ENCODE measurements at regions not wholly inside any gene's neighbourhood (a gene's known extent, or its start where the extent isn't known, plus 50 kb on each side); places are given as distances from the start of the nearest gene placed in this dataset.

- ChIA-PET POLR2A (ENCODE audit: low non-redundant PET) (no interaction called here), CTCF (no interaction called here)
- H3K27ac ChIP-seq: no peak overlapping the region
- no peak for DNase-seq (ENCODE audit: low spot score)
- TF ChIP-seq CTCF (conservative IDR thresholded peaks at IDR 0.05; ENCODE audit: low read depth): no peak
Observed at GRCh38 chr6:91310178-91310577, 723.3 kb upstream of the MAP3K7 start.

- ChIA-PET POLR2A (ENCODE audit: low non-redundant PET) (no interaction called here), CTCF (interaction anchor here (0.6 kb wide), 1 partner anchor 611 kb away, joined by 3 read pairs; no protein-coding TSS in a partner anchor)
- no peak overlapping the region for H3K27ac ChIP-seq
- TF ChIP-seq CTCF (conservative IDR thresholded peaks at IDR 0.05; ENCODE audit: low read depth): no peak
- no peak for DNase-seq (ENCODE audit: low spot score)
Observed at GRCh38 chr6:91305755-91306154, 718.9 kb upstream of the MAP3K7 start.

GRCh38 chr6:91304521-91304920, 717.6 kb upstream of the MAP3K7 start:
- ChIA-PET CTCF (no interaction called here), POLR2A (ENCODE audit: low non-redundant PET) (no interaction called here)

GRCh38 chr6:91303326-91303725, 716.5 kb upstream of the MAP3K7 start:
- no peak overlapping the region for H3K27ac ChIP-seq
- no peak for TF ChIP-seq CTCF (conservative IDR thresholded peaks at IDR 0.05; ENCODE audit: low read depth)
- POLR2A ChIA-PET (ENCODE audit: low non-redundant PET): no interaction called here
- DNase-seq (ENCODE audit: low spot score): no peak
- CTCF ChIA-PET: no interaction called here

More at GRCh38 chr6:91304521-91304920, 717.6 kb upstream of the MAP3K7 start:
- DNase-seq (ENCODE audit: low spot score): no peak
- no peak for TF ChIP-seq CTCF (conservative IDR thresholded peaks at IDR 0.05; ENCODE audit: low read depth)
- H3K27ac ChIP-seq: no peak overlapping the region

- CTCF ChIA-PET: no interaction called here
- H3K27ac ChIP-seq: no peak overlapping the region
- no peak for DNase-seq (ENCODE audit: low spot score)
- POLR2A ChIA-PET (ENCODE audit: low non-redundant PET): no interaction called here
- no peak for TF ChIP-seq CTCF (conservative IDR thresholded peaks at IDR 0.05; ENCODE audit: low read depth)
Observed at GRCh38 chr6:91299544-91300491, 712.9 kb upstream of the MAP3K7 start.

GRCh38 chr6:91298543-91299145, 711.8 kb upstream of the MAP3K7 start:
- CTCF ChIA-PET: no interaction called here
- H3K27ac ChIP-seq: no peak overlapping the region
- POLR2A ChIA-PET (ENCODE audit: low non-redundant PET): no interaction called here

More at GRCh38 chr6:91298543-91299145, 711.8 kb upstream of the MAP3K7 start:
- TF ChIP-seq CTCF (conservative IDR thresholded peaks at IDR 0.05; ENCODE audit: low read depth): no peak
- DNase-seq (ENCODE audit: low spot score): no peak
